H7 (cell line): ENCODE measurements at regions not wholly inside any gene's neighbourhood (a gene's known extent, or its start where the extent isn't known, plus 50 kb on each side); places are given as distances from the start of the nearest gene placed in this dataset.
"Not testable (repeated sequence)": the region's sequence is repeated elsewhere in the genome, so short reads cannot be mapped to it uniquely, and the experiment has no call there.

ENCODE experiments used
- DNase-seq: peaks from one replicate; pipeline ENCODE4 v3.0.0; 2012
- H3K27me3 ChIP-seq: 2 replicates; pipeline ENCODE4 v1.6.0; 2011; ENCODE audit warnings: mild to moderate bottlenecking, low read length; ENCODE audit not compliant: control insufficient read depth, insufficient read depth
- H3K36me3 ChIP-seq: replicated peaks from 2 replicates; pipeline ENCODE4 v1.5.1; 2011; ENCODE audit warnings: low read length; ENCODE audit not compliant: control insufficient read depth, insufficient read depth
- H3K4me3 ChIP-seq: 2 replicates; pipeline ENCODE4 v1.5.1; 2011; ENCODE audit warnings: low read depth, mild to moderate bottlenecking, control low read depth, low read length, moderate library complexity; ENCODE audit not compliant: insufficient read depth

DNA sequence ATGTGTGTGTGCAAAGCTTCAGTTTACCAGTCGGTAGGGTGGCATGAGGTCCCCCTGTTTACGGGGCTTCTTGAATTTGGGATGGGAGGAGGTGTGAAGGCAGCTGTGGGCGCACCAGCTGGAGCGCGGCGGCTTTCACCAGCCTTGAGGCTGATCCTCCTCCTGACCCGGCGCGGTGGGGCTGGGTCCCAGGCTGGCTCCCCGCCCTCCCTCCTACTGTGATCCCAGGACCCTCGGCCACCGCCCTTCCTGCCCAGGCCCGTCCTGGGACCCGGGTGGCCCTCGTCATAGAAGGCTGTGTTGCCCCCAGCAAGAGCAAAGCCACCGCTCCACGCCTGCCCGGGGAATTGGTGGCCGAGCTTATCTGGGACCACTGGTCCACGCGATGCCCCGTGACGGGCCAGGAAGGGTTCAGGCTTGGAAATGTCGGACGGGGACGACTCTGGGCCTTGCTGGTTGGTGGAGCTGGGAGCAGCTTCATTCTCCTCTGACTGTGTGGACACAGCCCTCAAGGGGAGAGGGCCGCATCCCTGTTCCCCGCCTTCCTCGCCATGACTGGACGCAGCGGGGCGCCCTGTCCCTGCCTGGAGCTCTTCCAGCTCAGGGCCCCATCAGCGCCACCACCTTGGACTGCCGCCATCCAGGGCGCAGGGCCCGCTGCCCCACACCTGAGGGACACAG, 271.1 kb upstream of the IRX1 start:
- peak; percentile 60 for DNase-seq
- no peaks in the 10 kb centered on the region for H3K27me3 ChIP-seq
- no peaks in the 10 kb centered on the region for H3K36me3 ChIP-seq
- no peak overlapping the region for H3K4me3 ChIP-seq

GRCh38 chr5:3323966-3324365, 271.7 kb upstream of the IRX1 start:
- H3K27me3 ChIP-seq, DNase-seq, H3K36me3 ChIP-seq, H3K4me3 ChIP-seq: not testable (repeated sequence)

GRCh38 chr5:3323144-3323543, 272.5 kb upstream of the IRX1 start:
- Histone ChIP-seq H3K36me3 (no peaks in the 10 kb centered on the region), H3K27me3 (no peaks in the 10 kb centered on the region), H3K4me3 (no peak overlapping the region)
- DNase-seq, result no peak

DNA sequence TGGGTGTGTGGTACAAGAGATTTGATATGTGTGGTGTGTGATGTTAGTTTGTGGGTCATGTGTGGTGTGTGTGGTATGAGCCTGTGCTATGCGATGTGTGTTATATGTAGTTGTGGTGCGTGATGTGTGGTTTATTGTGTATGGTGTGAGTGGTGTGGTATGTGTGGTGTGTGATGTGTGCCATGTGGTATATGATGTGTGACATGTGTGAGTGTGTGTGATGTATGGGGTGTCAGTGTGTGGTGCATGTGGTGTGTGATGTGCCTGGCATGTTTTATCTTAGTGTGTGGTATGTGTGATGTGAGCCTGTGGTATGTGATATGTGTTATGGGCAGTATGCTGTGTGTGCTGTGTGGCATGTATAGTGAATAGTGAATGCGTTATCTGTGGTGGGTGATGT, 273.0 kb upstream of the IRX1 start:
- no peaks in the 10 kb centered on the region for H3K27me3 ChIP-seq
- no peak for DNase-seq
- no peak overlapping the region for H3K4me3 ChIP-seq
- no peaks in the 10 kb centered on the region for H3K36me3 ChIP-seq

DNA sequence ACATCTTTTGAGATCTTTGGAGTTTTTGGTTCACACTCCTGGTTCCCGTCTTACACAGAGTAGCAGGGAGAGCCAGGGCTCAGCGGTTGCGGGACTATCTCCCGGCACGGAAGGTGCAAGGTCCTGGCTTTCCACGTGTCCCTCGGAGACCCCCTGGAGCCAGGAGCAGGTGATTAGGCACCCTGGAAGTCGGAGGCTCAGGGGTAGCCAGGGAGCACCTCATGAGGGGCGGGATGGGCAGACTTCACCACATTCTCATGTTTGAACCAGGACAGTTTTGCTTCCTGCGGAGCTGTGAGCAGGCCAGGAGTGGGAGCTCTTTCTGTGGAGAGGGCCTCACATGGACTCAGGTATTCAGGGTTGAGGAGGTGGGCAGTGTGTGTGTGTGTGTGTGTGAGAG, 273.7 kb upstream of the IRX1 start:
- Histone ChIP-seq H3K4me3 (no peak overlapping the region), H3K36me3 (no peaks in the 10 kb centered on the region), H3K27me3 (no peaks in the 10 kb centered on the region)
- no peak for DNase-seq

DNA sequence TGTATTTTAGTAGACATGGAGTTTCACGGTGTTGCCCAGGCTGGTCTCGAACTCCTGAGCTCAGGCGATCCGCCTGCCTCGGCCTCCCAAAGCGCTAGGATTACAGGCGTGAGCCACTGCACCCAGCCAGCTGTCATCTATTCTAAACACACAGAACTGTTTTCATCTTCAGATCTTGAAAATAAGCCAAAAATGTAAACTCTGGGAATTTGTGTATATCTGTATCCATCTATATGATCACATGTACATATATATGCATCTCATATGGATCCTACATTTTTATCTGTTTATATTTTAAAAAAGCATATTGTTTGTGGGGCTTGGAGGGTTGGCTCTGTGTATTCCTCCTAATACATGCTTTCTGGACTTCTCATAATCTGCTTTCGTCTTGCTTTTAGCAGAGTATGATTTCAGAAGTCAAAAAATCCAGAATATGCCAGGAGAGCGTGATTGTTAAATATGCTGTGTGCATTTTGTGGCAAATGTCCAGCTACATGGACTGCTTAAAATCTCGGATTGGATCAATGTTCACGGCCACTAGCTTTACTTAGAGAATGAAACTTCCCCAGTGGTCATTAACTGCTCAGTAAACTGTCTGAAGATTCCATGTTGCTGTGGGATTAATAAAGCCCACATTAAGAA, 274.4 kb upstream of the IRX1 start:
- Histone ChIP-seq H3K36me3 (no peaks in the 10 kb centered on the region), H3K4me3 (no peak overlapping the region), H3K27me3 (no peaks in the 10 kb centered on the region)
- DNase-seq, result no peak

GRCh38 chr5:3320317-3320875, 275.2 kb upstream of the IRX1 start:
- Histone ChIP-seq H3K27me3 (no peaks in the 10 kb centered on the region), H3K4me3 (no peak overlapping the region)
- no peak for DNase-seq

DNA sequence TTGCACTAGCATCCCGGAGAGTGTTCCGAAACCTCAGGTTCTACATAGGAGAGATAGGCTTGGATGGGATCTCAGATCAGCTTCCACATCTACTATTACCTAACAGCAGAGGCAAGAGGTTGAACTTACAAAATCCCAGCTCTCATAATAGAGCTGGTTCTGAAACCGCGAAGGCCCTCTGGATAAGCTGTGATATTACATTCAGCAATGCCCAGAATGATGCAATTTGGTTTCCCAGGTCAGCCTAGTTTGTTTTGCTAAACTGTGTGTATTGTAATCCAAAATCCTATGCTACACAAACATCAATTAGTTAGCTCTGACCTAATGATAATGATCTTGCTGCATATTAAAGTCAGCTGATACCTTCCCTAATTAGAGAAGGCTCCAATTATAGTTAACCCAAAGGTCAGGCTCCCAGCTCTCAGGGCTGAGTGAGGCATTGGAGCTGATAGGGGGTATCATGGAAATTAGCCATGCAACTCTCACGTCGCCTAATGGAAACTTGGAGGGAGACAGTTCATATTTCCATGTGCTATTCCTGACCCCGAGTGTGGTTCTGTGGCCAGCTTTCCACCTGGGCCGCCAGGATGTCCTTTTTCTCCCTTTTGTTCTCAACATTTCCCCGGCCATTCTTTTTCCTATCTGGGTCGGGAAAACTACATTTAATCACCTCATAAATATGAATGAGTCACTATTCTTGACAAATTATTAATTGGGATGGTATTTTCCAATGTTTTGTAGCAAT, 278.4 kb upstream of the IRX1 start:
- H3K27me3 ChIP-seq, result no peaks in the 10 kb centered on the region
- H3K36me3 ChIP-seq, result no peaks in the 10 kb centered on the region
- no peak for DNase-seq
- H3K4me3 ChIP-seq, result no peak overlapping the region

More at GRCh38 chr5:3320317-3320875, 275.2 kb upstream of the IRX1 start:
- no peaks in the 10 kb centered on the region for H3K36me3 ChIP-seq

DNA sequence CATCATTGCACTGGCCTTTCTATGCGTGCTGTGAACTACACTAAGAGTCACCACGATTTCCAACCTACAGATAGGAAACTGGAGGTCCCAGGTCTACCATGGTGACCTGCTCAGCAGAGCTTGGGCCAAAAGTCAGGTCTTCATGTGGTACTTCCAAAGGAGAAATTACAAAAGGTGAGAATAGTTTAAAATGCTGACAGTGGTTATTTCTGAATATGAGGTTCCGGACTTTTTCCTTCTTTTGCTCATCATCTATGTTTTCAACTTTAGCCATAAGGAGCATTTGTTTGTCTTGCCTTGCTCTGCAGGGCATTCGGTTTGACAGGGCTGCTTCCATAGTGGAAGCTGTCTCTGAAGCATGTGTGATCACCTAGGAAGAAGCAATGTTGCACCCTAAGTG, 282.1 kb upstream of the IRX1 start:
- Histone ChIP-seq H3K27me3 (no peaks in the 10 kb centered on the region), H3K36me3 (no peaks in the 10 kb centered on the region), H3K4me3 (no peak overlapping the region)
- DNase-seq, result no peak

- no peak overlapping the region for H3K4me3 ChIP-seq
- DNase-seq, result no peak
Observed at GRCh38 chr5:3312299-3312698, 283.3 kb upstream of the IRX1 start.

DNA sequence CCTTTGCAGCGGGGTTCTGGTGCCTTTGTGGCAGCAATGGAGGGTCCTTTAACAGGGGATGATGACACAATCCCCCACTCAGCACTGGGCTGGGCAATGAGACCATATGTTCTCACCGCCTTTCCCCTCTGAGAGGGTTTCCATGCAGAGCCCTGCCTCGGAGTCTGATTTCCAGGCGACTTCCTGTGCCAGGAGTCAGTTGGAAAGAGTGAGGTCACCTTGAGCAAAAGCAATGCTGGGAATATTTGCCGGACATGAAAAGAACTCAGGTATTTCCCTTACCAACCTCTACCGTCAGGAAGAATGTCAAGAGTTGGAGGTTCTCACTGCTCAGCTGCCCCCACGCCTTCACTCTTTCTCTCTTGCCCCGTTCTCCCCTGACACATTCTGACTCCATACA, 284.2 kb upstream of the IRX1 start:
- no peak overlapping the region for H3K4me3 ChIP-seq
- H3K27me3 ChIP-seq, result no peaks in the 10 kb centered on the region
- H3K36me3 ChIP-seq, result no peaks in the 10 kb centered on the region
- no peak for DNase-seq

More at GRCh38 chr5:3312299-3312698, 283.3 kb upstream of the IRX1 start:
- Histone ChIP-seq H3K36me3 (no peaks in the 10 kb centered on the region), H3K27me3 (no peaks in the 10 kb centered on the region)

DNA sequence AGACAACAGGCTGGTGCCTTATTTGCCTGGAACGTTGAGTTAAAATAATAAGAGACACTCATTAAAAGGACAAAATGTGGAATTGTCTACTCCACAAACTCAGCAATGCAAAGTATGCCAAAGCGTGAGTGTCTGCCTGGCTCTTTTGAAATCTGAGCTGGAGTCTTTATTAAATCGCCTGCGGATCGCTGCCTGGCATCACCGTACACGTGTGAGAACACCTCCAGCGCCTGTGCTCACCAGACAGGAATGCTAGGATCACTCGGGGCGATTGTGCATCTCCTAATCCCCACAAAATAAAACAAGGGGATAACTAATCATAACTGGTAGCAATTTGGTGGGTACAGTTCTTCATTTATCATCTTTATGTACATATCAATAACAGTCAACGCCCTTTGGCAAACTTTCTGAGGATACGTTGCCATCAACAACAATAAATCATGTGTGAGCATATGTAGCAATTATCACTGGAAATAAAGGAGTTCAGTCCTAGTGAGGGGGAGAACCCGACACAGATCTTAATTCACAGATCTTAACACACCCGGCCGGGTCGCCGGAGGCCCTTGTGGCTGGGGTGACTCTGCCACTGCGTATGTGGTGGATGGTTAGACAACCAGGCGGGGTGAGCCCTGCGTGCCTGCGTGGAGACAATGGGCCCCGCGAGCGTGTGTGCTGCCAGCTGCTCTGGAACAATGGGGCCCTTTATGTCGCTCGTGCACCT, 284.9 kb upstream of the IRX1 start:
- H3K4me3 ChIP-seq, result no peak overlapping the region
- no peaks in the 10 kb centered on the region for H3K27me3 ChIP-seq
- no peak for DNase-seq
- H3K36me3 ChIP-seq, result no peaks in the 10 kb centered on the region

DNA sequence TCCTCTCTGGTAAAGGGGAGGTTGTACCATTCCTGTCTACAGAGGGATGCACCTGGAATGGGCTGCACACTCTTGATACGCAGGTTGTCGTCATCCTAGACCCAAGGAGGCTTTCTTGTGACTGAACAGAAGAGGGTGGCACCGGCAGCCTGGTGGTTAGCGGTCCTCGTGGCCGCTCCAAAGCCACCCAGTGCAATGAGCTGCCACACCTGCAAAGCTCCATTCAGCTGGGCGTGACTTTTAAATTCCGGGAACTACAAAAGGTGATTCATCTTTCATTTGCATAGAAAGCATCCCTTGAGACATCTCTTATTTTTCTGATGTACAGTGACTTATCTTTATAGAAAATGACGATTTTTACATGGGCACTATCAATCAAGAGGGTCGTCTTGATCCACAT, 286.1 kb upstream of the IRX1 start:
- Histone ChIP-seq H3K36me3 (no peaks in the 10 kb centered on the region), H3K4me3 (no peak overlapping the region), H3K27me3 (no peaks in the 10 kb centered on the region)
- DNase-seq, result no peak

- no peak overlapping the region for H3K4me3 ChIP-seq
- H3K36me3 ChIP-seq, result no peaks in the 10 kb centered on the region
- DNase-seq, result no peak
- H3K27me3 ChIP-seq, result no peaks in the 10 kb centered on the region
Observed at GRCh38 chr5:3307982-3308621, 287.5 kb upstream of the IRX1 start.
